Astrocyte of the cerebellum (primary cell): ENCODE measurements at regions not wholly inside any gene's neighbourhood (a gene's known extent, or its start where the extent isn't known, plus 50 kb on each side); places are given as distances from the start of the nearest gene placed in this dataset.

Experiments used
- DNase-seq: peaks from one replicate; pipeline ENCODE4 v3.0.0-alpha.2; 2011; ENCODE audit warnings: low read depth
- H3K4me3 ChIP-seq: 2 replicates; pipeline ENCODE4 v1.5.1; 2011; ENCODE audit warnings: mild to moderate bottlenecking, low read depth, low read length, moderate library complexity
- CTCF ChIP-seq: IDR thresholded peaks from 2 replicates; pipeline ENCODE4 v1.5.1; 2012; ENCODE audit warnings: low read length, low read depth, moderate library complexity, mild to moderate bottlenecking; ENCODE audit errors: missing control alignments
- in situ Hi-C: cut with HindIII; loops from 2 replicates; pipeline ENCODE4 v1.10.0; 2017; ENCODE audit warnings: low sequenced_read_pairs

DNA sequence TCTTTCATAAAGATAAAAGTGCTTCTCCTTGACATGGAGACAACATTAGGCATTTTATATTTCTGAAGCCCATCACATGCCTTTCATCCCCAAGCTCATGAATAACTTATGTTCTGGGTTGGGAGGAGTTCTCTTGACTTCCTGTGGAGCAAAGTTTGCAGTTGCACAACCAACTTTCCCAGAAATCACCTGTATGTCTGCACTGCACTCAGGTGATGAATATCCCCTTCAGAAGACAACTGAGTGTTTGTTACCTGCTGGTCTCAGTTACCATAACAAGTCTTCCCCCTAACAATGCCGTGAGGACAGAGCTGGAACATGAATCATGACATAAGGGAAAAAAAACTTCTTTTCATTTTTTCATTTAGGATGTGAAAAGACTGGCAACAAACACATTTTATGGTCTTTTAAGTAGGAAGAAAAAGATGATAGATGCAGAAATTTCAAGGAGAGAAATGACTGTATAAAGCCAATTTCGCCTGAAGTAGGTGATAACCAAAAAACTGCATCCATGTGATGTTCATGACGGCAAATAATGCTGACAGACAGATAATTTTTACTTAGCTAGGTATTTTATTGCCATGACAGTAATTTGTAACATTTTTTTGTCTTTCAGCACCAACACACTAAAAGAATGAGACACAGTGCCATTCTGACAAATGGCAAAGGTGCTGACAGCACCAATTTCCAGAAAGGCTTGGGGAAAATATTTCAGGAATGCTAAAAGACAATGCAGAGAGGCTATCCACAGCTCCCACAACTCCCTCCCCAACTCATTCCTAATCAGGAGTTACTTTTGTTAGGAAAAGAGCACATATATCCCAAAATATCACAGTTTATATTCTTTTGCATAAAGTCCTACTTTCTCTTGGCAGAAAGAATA, 656.3 kb downstream of the PRELID2 start:
- H3K4me3 ChIP-seq: no peak overlapping the region
- DNase-seq: no peak
- in situ Hi-C loops: no loop called here
- TF ChIP-seq CTCF: no peak

- TF ChIP-seq CTCF: no peak
- in situ Hi-C loops: no loop called here
- no peak overlapping the region for H3K4me3 ChIP-seq
- DNase-seq: no peak
These were observed 659.1 kb downstream of the PRELID2 start for GRCh38 chr5:145176041-145176440.

DNA sequence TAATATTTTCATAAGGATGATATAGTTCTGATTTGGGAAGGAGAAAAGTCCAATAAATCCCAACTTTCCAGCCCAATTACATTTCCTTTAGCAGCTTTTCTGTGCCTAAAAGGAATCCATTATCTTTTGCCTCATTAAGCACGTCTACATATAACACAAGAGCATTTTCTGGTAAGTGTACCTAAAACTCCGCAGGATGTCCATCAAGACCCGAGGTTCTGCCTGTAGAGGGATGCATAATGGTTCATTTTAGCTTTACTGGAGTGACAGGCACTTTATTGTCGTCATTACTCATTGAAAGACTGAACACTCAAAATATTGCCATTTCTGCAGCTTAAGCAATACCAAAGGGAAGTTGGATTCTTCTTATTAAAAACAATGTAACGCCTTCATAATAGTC, 669.0 kb downstream of the PRELID2 start:
- TF ChIP-seq CTCF: no peak
- DNase-seq: no peak
- in situ Hi-C loops: no loop called here
- no peak overlapping the region for H3K4me3 ChIP-seq

DNA sequence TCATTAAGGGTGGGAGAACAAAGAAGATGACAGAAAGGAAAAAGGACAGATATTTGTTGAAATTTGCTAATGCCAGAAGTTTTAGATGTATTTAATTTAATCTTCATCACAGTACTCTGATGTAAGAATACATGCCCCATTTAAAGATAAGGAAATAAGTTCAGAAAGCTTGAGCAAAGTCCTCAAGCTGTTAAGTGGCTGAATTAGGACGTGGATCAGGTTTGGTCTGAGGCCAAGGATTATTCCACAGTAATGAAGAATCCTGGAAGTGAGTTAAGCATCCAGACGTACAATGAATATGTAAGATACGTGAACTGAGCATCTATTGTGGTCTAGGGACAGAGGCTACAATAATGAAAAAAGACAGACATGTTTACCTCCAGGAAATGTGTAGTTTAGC, 671.3 kb downstream of the PRELID2 start:
- in situ Hi-C loops: no loop called here
- no peak for DNase-seq
- no peak for TF ChIP-seq CTCF
- H3K4me3 ChIP-seq: no peak overlapping the region

DNA sequence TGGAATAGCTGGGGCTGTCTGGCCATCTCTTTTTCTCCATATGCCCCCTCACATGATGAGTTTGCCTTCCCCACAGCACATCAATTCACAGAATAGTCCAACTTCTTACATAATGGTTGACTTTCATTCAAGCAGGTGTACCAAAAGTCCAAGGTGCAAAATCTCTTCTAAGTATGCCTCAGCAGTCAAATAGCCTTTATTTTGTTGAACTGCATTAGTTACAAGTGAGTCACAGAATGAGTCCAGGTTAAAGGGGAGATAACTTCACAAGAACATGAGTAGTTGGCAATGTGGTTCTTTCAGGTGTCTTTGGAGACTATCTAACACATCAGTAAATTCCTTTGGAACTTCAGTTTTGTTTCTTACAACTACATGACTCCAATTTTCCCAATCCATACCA, 672.5 kb downstream of the PRELID2 start:
- H3K4me3 ChIP-seq: no peak overlapping the region
- in situ Hi-C loops: no loop called here
- no peak for TF ChIP-seq CTCF
- no peak for DNase-seq

GRCh38 chr5:145161391-145161790, 673.8 kb downstream of the PRELID2 start:
- no peak for TF ChIP-seq CTCF
- in situ Hi-C loops: no loop called here
- no peak for DNase-seq

More at GRCh38 chr5:145161391-145161790, 673.8 kb downstream of the PRELID2 start:
- no peak overlapping the region for H3K4me3 ChIP-seq
